GM21619 (cell line): ENCODE measurements at regions not wholly inside any gene's neighbourhood (a gene's known extent, or its start where the extent isn't known, plus 50 kb on each side); places are given as distances from the start of the nearest gene placed in this dataset.

ENCODE experiments used
- ATAC-seq: cut with Tn5 transposase; IDR thresholded peaks from one replicate; pipeline ENCODE4 v1.9.1; 2021; ENCODE audit not compliant: unreplicated experiment

DNA sequence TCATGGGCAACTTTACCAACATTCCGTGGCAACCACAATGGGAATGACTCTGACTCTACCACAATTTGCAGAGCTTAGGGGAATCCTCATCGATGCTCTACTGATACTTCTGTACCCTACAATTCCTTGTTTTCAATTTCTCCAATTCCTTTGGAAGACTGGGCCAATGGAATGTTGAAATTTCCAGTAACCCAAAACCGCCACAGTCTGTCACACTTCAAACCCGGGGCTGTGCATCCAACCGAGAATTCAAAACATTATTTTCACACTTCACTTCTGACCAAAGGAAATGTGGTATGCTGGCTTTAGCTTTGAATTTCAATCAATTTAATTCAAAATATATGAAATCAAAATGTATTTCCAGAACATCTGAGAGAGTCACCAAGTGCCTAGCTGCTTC, 951.4 kb downstream of the VRK1 start:
- no peak for ATAC-seq

DNA sequence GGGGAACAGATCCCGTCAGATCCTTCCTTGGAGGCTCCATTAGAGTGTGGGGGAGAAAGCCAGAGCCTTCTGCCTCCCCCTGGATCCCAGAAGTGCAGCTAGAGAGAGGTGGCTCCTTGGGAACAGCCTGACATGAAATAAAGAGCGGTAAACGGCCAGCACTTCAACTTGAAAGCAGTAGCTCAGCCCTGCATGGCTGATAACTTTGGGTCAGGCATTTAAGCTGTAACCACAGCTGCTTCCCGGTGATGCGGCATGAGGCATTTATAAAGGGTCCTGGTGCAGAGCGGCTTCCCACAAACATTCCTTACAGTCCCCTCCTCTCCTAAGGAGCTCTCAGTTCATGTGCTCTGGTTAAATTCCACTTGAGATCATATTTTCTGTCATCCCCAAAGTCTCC, 960.3 kb downstream of the VRK1 start:
- no peak for ATAC-seq

DNA sequence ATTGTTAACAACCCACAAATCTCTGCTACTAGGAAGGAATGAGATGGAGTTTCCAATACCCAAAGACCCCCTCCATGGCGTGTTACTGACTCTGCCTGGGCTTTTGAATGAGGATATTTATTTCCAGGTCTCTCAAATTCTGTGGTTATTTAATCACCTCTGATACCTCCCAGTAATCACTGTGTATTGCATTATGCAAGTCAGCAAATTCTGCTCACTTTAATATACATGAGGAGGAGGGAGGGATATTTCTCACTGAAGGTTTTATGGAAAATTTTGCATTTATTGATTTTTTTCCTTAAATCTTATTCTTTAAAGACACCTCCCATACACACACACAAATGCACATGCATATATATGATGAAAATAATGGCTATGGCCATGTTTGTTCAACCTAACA, 962.9 kb downstream of the VRK1 start:
- ATAC-seq, result no peak

DNA sequence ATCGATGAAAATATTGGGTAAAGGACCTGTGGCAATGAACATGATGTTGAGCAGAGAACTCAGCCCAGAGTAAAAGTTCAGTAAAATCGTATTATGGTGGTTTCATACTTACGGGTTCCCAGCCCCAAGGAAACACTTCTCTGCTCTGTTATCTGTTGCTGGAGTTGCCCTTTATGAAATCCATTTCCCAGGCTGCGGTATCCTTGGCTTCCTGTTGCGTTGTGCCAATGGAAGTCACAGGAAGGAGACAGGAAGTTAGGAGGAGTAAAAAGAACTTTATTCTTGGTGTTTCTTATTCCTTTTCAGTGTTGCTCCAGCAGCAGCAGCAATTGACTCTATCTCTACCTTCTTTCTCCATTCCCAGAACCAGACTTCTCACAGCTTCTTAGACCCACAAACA, 965.2 kb downstream of the VRK1 start:
- ATAC-seq, result no peak

DNA sequence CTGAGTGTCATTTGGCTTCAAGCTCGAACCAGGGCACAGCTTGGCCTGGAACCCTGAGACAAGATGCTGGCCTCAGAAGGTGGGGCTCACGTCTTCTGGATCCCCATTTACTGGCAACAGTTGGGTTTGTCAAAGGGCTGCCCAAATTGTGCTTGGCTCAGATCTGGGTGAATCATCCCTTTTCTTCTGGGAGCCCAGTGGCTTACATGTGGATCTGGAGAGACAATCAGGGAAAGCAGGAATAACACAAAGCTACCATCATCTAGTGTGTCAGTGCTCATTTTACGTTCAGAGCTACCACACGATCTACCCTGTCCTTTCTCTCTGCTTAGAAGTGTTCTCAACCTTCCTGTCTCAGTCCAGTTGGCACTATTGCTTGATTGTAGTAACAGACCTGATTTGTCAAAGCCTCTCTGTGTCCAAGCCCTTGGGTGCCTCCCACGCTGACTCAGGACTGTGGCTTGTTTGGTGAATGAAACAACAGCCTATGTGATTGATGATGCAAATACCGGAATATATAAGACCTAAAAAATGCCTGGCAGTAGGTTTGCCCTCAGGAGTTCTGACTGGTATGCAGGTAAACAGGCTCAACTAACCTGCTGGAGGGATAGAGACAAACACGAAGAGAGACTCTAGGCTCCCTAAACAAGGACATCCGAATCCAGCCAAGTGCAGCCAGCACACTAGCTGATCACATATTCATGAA, 974.3 kb downstream of the VRK1 start:
- no peak for ATAC-seq

DNA sequence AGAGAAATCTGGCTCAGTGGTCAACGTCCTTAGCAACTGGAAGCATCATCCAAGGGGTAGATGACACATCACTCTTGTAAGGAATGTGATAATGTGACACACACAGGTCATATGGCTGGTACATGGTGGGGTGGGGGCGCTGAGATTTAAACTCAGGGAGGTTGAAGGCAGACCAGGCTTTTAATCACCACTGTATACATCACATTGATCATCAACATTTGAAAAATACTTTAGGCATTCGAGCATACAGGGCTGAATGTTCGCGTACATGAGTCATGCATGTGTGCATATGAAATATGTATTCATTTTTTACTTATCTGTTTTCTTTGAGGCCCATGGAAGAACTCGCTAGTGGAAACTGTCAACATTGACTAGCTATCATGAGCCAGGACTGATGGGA, 976.4 kb downstream of the VRK1 start:
- no peak for ATAC-seq

DNA sequence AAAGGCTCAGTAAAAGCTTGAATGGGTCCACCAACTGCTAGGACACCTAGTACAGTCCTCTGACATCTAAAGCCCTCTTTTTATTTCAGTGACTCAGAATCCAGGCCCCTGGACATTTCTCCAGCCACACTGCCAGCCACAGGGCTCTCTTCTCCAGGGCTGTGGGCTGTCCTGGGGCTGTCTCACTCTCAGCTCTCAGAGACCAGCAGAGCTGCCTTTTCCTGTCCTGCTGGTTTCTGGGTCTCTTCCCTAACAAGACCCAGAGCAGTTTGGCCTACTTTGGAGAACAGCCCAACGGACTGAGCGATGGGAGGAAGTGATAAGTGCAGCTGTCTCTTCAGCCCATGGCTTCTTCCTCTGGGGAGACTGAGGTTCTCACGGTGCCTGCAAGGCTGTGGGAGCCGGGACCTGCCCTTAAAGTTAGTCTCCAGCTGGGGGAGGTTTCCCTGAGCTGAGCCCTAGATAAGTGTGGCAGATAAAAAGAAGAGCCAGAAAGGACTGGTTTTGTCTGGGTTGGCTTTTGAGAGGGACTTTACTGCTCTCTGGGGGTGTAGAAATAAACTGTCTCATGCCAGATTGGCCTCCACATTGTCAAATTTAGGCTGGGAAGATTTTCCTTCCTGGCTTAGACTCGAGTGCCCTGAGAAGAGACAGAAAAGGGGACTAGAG, 979.8 kb downstream of the VRK1 start:
- no peak for ATAC-seq

GRCh38 chr14:97777622-97778355, 980.6 kb downstream of the VRK1 start:
- ATAC-seq, result no peak

- ATAC-seq, result no peak
These were observed 982.0 kb downstream of the VRK1 start for GRCh38 chr14:97779140-97779539.

DNA sequence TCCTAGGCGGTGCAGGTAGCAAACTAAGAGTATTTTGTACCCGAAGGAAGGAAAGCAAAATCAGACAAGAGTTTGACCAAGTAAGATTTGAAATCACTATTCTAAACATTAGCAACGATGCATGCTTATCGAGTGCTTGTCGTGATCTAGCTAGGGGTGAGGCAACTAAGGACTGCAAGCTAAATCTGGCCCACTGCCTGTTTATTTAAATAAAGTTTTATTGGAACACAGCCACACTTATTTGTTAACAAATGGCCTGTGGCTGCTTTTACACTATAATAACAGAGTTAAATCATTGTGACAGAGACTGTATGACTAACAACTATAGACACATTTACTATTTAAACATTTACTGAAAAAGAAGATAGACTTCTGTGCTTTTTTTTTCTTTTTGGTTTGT, 983.6 kb downstream of the VRK1 start:
- ATAC-seq, result no peak

DNA sequence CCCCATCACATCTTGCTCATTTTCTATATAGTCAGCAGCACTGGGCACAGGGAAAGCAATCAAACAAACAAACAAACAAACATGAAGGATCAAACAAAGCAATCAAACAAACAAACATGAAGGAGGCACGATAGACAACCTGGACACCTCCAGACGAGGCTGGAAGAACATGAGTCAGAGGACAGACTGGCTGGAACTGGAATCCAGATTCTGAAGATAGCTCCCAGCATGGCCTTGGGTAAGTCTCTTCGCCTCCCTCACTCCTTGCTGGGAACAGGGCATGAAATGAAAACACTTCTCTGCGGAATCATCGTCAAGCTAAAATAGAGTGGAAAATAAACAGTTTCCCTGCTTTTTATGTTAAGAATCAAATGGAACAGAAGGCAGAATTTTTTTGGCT, 984.8 kb downstream of the VRK1 start:
- ATAC-seq, result no peak

- no peak for ATAC-seq
These were observed 985.8 kb downstream of the VRK1 start for GRCh38 chr14:97782871-97783414.

DNA sequence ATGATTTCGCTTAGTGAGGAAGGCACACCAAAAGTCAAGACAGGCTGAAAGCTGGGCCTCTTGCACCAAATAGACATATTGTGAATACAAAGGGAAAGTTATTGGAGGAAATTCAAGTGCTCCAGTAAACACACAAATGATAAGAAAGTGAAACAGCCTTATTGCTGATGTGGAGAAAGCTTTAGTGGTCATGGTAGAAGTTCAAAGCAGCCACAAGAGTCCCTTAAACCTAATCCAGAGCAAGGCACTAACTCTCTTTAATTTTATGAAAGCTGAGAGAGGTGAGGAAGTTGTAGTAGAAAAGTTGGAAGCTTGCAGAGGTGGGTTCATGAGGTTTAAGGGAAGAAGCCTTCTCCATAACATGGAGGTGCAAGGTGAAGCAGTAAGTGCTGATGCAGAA, 988.3 kb downstream of the VRK1 start:
- ATAC-seq, result no peak

DNA sequence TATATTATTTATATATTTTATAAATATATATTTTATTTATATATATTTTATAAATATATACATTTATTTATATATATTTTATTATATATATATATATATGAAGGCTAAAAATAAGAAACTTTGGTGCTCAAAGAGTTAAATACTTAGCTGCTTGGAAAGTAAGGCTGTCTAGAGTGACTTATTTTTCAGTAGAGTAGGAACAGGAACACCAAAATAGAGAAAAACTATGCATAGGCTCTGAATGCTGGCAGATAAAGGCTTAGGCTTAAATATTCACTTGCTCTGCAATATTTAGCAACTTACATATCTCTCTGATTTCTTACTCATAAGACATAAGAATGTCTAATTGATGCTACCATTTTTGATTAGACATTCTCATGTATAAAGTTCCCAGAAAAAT, 991.2 kb downstream of the VRK1 start:
- ATAC-seq, result no peak

DNA sequence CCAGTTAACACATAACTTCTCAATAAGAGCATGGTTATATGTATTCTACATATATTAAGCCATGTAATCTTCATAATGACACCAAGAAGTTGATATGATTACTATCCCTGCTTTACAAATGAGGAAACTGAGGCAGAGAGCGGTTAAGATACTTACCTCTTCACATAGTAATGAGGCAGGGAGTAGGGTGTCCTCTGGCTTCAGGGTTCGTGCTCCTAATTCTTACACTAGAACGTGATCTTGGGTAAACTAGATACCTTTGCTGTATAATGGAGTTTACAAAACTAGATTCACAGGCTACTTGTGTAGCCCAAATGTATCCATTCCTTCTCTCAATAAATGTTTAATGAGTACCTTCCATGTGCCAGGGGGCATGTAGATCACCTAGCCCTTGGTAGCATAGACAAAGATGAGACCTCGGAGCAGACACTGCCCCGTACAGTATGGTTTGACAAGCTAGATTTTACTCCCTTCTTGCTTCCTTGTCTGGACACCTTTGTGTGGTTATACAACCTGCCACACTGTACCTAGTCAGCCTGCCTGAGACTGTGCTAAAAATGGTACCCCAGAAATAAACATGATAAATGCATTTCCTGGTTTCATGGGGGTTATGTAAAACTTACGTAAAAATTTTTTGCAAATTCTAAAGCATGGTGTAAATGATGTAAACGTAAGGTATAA, 991.8 kb downstream of the VRK1 start:
- ATAC-seq, result no peak

GRCh38 chr14:97791072-97791471, 993.9 kb downstream of the VRK1 start:
- no peak for ATAC-seq

- no peak for ATAC-seq
These were observed 994.7 kb downstream of the VRK1 start for GRCh38 chr14:97791906-97792305.

DNA sequence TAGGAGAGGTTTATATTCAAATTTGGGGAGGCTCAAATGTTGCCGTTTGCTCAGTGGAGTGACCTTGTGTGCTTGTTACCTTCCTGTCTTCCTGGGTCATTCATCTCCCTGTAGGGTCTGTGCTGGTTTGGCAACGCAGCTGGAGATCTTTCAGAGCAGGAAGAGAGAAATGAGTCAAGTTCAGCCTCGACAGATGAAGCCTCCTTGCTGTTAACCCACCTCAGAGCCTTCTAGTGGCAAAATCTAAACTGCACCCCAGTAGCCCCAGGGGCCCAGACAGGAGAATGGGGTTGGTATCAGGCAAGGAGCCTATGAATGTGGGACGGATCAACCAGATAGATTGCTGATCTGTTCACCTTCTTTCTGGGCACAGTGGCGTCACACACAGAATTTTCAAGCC, 999.3 kb downstream of the VRK1 start:
- no peak for ATAC-seq

DNA sequence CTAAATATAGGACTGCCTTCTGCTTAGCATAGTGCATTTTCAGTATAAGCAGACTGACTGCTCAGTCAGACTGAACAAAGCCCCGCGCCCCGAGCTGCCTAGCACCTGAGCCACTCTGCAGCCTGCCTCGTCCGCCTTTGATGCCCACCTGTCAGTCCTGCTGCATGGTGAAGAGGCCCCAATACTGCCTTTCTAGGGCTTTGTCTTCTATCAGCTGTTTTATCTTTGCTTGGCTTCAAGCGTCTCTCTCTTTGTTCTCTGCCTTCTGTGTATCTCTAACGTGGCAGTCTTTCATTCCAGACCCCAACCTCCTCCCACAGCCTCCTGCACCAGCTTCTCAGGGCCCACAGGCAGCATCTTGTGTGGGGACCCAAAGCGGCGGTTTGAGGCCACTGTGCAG, 1001.0 kb downstream of the VRK1 start:
- no peak for ATAC-seq

DNA sequence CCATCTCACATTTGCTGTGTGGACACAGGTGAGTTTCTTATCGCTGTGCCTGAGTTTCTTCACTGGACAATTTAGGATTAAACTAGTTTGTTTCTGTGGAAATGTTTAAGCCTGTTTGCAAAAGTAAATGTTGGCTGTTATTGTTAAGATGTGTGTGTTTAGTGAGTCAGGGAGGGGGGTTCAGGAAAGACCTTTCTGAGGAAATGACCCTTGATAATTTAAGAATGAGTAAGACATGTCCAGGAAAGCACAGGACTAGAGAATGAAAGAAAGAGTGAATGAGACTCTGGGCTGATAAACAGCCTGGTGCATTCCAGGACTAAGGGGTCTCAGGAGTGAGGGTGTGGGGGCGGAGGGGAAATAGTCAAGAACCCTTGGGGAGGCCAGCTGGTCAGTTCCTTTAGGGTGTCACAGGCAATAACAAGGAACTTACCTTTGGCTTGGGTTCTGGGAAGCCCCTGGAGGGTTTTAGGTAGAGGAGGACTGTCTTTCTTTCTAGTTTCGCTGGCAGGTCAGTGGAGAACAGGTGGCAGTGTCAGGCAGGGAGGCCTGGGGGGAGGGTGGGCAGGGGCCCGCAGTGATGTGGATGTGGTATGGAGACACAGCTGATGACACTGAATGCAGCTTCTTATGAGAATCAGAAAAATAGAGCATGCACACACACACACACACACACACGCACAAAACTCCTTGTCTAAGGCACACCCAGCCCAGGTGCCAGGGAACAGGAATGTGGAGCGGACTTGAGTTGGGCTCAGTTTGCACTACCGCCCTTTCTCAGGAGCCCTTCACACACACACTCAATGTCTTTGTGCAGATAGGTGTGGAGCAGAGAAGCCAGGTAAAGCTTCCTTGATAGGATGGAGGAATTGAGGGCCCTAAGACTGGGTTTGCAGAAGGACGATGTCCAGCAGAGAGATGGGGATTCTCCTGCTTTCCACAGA, 1005.5 kb downstream of the VRK1 start:
- ATAC-seq, result no peak
